H9 (cell line): ENCODE measurements at regions not wholly inside any gene's neighbourhood (a gene's known extent, or its start where the extent isn't known, plus 50 kb on each side); places are given as distances from the start of the nearest gene placed in this dataset.

Experiments used
- DNase-seq: peaks from one replicate; pipeline ENCODE4 v3.0.0-alpha.2; 2017
- H2AFZ ChIP-seq: one replicate; pipeline ENCODE4 v1.6.1; 2013; ENCODE audit warnings: mild to moderate bottlenecking, low read length, control low read depth, moderate library complexity
- H2AK5ac ChIP-seq: 2 replicates; pipeline ENCODE4 v1.6.1; 2013; ENCODE audit warnings: low read length, control low read depth, mixed read lengths; ENCODE audit not compliant: insufficient read length
- H2BK120ac ChIP-seq: one replicate; pipeline ENCODE4 v1.6.1; 2013; ENCODE audit warnings: low read depth, mild to moderate bottlenecking, low read length, control low read depth, inconsistent platforms; ENCODE audit not compliant: poor library complexity, severe bottlenecking
- H2BK12ac ChIP-seq: 2 replicates; pipeline ENCODE4 v1.6.1; 2013; ENCODE audit warnings: low read length, control low read depth, mixed read lengths, low read depth; ENCODE audit not compliant: insufficient read length
- H2BK15ac ChIP-seq: 2 replicates; pipeline ENCODE4 v1.6.1; 2013; ENCODE audit warnings: low read depth, low read length, control low read depth
- H2BK20ac ChIP-seq: one replicate; pipeline ENCODE4 v1.6.1; 2013; ENCODE audit warnings: low read depth, mild to moderate bottlenecking, low read length, control low read depth, inconsistent platforms; ENCODE audit not compliant: poor library complexity, severe bottlenecking
- H2BK5ac ChIP-seq: 2 replicates; pipeline ENCODE4 v1.6.1; 2013; ENCODE audit warnings: low read length, control low read depth, mixed read lengths; ENCODE audit not compliant: insufficient read length
- H3K14ac ChIP-seq: 2 replicates; pipeline ENCODE4 v1.6.1; 2013; ENCODE audit warnings: low read length, control low read depth; ENCODE audit not compliant: insufficient read depth
- H3K18ac ChIP-seq: 2 replicates; pipeline ENCODE4 v1.6.1; 2013; ENCODE audit warnings: low read depth, mild to moderate bottlenecking, mixed read lengths, low read length, control low read depth; ENCODE audit not compliant: insufficient read length
- H3K23ac ChIP-seq: 2 replicates; pipeline ENCODE4 v1.6.1; 2013; ENCODE audit warnings: low read length, control low read depth, mixed read lengths, low read depth; ENCODE audit not compliant: insufficient read length
- H3K23me2 ChIP-seq: 2 replicates; pipeline ENCODE4 v1.6.1; 2013; ENCODE audit warnings: low read depth, mild to moderate bottlenecking, mixed read lengths, low read length, control low read depth; ENCODE audit not compliant: insufficient read length, poor library complexity, severe bottlenecking
- H3K27ac ChIP-seq: 2 replicates; pipeline ENCODE4 v1.5.1; 2013; ENCODE audit warnings: low read length, control low read depth, mixed read lengths, low read depth; ENCODE audit not compliant: insufficient read length
- H3K27me3 ChIP-seq: 2 replicates; pipeline ENCODE4 v1.6.1; 2013; ENCODE audit warnings: low read length, control low read depth, inconsistent platforms; ENCODE audit not compliant: insufficient read depth
- H3K4ac ChIP-seq: 2 replicates; pipeline ENCODE4 v1.6.1; 2013; ENCODE audit warnings: low read depth, mild to moderate bottlenecking, control low read depth, inconsistent platforms, low read length, moderate library complexity
- H3K4me1 ChIP-seq: 2 replicates; pipeline ENCODE4 v1.6.1; 2013; ENCODE audit warnings: low read length, control low read depth, inconsistent platforms; ENCODE audit not compliant: insufficient read depth
- H3K4me2 ChIP-seq: 2 replicates; pipeline ENCODE4 v1.6.1; 2013; ENCODE audit warnings: low read length, control low read depth, mixed read lengths; ENCODE audit not compliant: insufficient read length, insufficient read depth
- H3K56ac ChIP-seq: 2 replicates; pipeline ENCODE4 v1.6.1; 2013; ENCODE audit warnings: low read depth, mild to moderate bottlenecking, mixed read lengths, low read length, control low read depth; ENCODE audit not compliant: insufficient read length
- H3K79me1 ChIP-seq: 2 replicates; pipeline ENCODE4 v1.6.1; 2013; ENCODE audit warnings: low read depth, mild to moderate bottlenecking, moderate library complexity, low read length, control low read depth, inconsistent platforms; ENCODE audit not compliant: insufficient read depth, poor library complexity, severe bottlenecking
- H3K79me2 ChIP-seq: 2 replicates; pipeline ENCODE4 v1.6.1; 2013; ENCODE audit warnings: low read length, control low read depth, inconsistent platforms; ENCODE audit not compliant: insufficient read depth
- H3K9ac ChIP-seq: 2 replicates; pipeline ENCODE4 v1.6.1; 2013; ENCODE audit warnings: low read length, control low read depth, mixed read lengths; ENCODE audit not compliant: insufficient read length; ENCODE audit errors: extremely low read depth
- H3K9me3 ChIP-seq: one replicate; pipeline ENCODE4 v1.6.1; 2013; ENCODE audit warnings: low read depth, low read length, inconsistent platforms; ENCODE audit not compliant: control insufficient read depth
- H3T11ph ChIP-seq: one replicate; pipeline ENCODE4 v1.6.1; 2013; ENCODE audit warnings: mild to moderate bottlenecking, low read length, control low read depth, inconsistent platforms
- H4K20me1 ChIP-seq: one replicate; pipeline ENCODE4 v1.6.1; 2013; ENCODE audit not compliant: control insufficient read depth, insufficient read length, insufficient read depth
- H4K5ac ChIP-seq: 2 replicates; pipeline ENCODE4 v1.6.1; 2013; ENCODE audit warnings: low read depth, mild to moderate bottlenecking, mixed read lengths, low read length, control low read depth; ENCODE audit not compliant: insufficient read length
- H4K8ac ChIP-seq: replicated peaks from 2 replicates; pipeline ENCODE4 v1.6.1; 2013; ENCODE audit warnings: low read length, control low read depth, mixed read lengths, low read depth; ENCODE audit not compliant: insufficient read length
- H4K91ac ChIP-seq: 2 replicates; pipeline ENCODE4 v1.6.1; 2013; ENCODE audit warnings: low read depth, mild to moderate bottlenecking, moderate library complexity, mixed read lengths, low read length, control low read depth; ENCODE audit not compliant: insufficient read length
- H3K27ac Mint-ChIP-seq, 3 experiments: 2 replicates in 2 of 3; 3 replicates in 1 of 3; pipeline ENCODE4 v1.8.0; 2020 to 2021; ENCODE audit warnings: mixed read lengths in 3 of 3, mild to moderate bottlenecking in 1 of 3, moderate library complexity in 1 of 3
- H3K27me3 Mint-ChIP-seq: 2 replicates; pipeline ENCODE4 v1.8.0; 2021; ENCODE audit warnings: low read depth, mild to moderate bottlenecking, moderate library complexity, mixed read lengths
- H3K36me3 Mint-ChIP-seq, 3 experiments: 2 replicates in 2 of 3; 3 replicates in 1 of 3; pipeline ENCODE4 v1.8.0; 2020 to 2021; ENCODE audit warnings: low read depth in 3 of 3, mixed read lengths in 3 of 3; ENCODE audit not compliant: insufficient read depth in 1 of 3
- H3K4me1 Mint-ChIP-seq, 2 experiments: 2 replicates each; pipeline ENCODE4 v1.8.0; 2020; ENCODE audit warnings: mixed read lengths in 2 of 2
- H3K4me3 Mint-ChIP-seq, 2 experiments: 2 replicates in 1 of 2; 3 replicates in 1 of 2; pipeline ENCODE4 v1.8.0; 2020 to 2021; ENCODE audit warnings: mild to moderate bottlenecking in 2 of 2, mixed read lengths in 2 of 2, moderate library complexity in 1 of 2
- H3K9me3 Mint-ChIP-seq, 2 experiments: 2 replicates in 1 of 2; 3 replicates in 1 of 2; pipeline ENCODE4 v1.8.0; 2020; ENCODE audit warnings: mild to moderate bottlenecking in 2 of 2, mixed read lengths in 2 of 2, moderate library complexity in 1 of 2
- CTCF ChIP-seq: fragments of 200-600 bp; sonication (generic); conservative IDR thresholded peaks from 3 replicates; pipeline ENCODE4 v1.8.0; 2021; ENCODE audit warnings: antibody characterized with exemption, mild to moderate bottlenecking
- WGBS: extraction: QIAGEN DNeasy Blood & Tissue Kit; methylation state at CpG from one replicate; pipeline ENCODE4 v1.1.7; 2013; ENCODE audit warnings: missing lambda C conversion rate, low lambda C conversion rate, mixed read lengths; ENCODE audit not compliant: insufficient read length; ENCODE audit errors: extremely low coverage; 5-methylcytosine and 5-hydroxymethylcytosine counted together

DNA sequence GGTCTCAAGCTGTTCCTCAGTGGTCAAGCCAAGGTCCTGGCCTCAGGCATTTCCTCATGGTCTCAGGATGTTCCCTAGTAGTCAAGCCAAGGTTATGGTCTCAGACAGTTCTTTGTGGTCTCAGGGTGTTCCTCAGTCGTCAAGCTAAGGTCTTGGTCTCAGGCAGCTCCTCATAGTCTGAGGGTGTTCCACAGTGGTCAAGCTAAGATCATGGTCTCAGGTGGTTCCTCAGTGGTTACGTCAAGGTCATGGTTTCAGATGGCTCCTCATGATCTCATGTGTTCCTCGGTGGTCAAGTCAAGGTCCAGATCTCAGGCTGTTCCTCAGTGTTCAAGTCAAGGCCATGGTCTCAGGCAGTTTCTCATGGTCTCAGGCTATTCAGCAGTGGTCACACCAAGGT lies 540.1 kb downstream of the VRK1 start:
- Histone ChIP-seq H2AK5ac (no peak overlapping the region), H3K14ac (no peak overlapping the region), H2AFZ (no peak overlapping the region), H3K18ac (no peak overlapping the region), H3K4me2 (no peak overlapping the region), H2BK20ac (no peak overlapping the region), H3K4ac (no peak overlapping the region), H3K27ac (no peak overlapping the region), H4K20me1 (no peaks in the 10 kb centered on the region), H4K91ac (no peak overlapping the region), H3K79me1 (no peaks in the 10 kb centered on the region), H3K79me2 (no peaks in the 10 kb centered on the region), H3K56ac (no peak overlapping the region), H4K5ac (no peak overlapping the region), H3K9ac (no peak overlapping the region), H3K9me3 (no peaks in the 10 kb centered on the region), H3K23ac (no peak overlapping the region), H3K23me2 (no peaks in the 10 kb centered on the region), H2BK120ac (no peak overlapping the region), H2BK15ac (no peak overlapping the region), H3K4me1 (no peaks in the 10 kb centered on the region), H2BK5ac (no peak overlapping the region), H3K27me3 (no peaks in the 10 kb centered on the region), H4K8ac (no peak overlapping the region), H3T11ph (no peak overlapping the region), H2BK12ac (no peak overlapping the region)
- no peak for TF ChIP-seq CTCF
- DNase-seq = no peak
- H3K9me3 Mint-ChIP-seq = peaks cover 22 to 35% of the 10 kb centered on the region in 2 experiments
- no CpG with 5 or more reads among the region's 3 CpGs for WGBS
- peaks cover 0 to 4% of the 10 kb centered on the region in 2 experiments; a peak in 2 of 4 replicates for H3K4me1 Mint-ChIP-seq
- H3K27ac Mint-ChIP-seq = no peak overlapping the region
- H3K36me3 Mint-ChIP-seq = peaks cover 11 to 29% (median 18%) of the 10 kb centered on the region in 3 experiments
- no peaks in the 10 kb centered on the region; the same call in 1 of the 2 replicates for H3K27me3 Mint-ChIP-seq
- no peak overlapping the region for H3K4me3 Mint-ChIP-seq
